ENCODE measurements at regions not wholly inside any gene's neighbourhood (a gene's known extent, or its start where the extent isn't known, plus 50 kb on each side); places are given as distances from the start of the nearest gene placed in this dataset.
"Not testable (repeated sequence)": the region's sequence is repeated elsewhere in the genome, so short reads cannot be mapped to it uniquely, and the experiment has no call there.

- TF ChIP-seq, protein P1, sequence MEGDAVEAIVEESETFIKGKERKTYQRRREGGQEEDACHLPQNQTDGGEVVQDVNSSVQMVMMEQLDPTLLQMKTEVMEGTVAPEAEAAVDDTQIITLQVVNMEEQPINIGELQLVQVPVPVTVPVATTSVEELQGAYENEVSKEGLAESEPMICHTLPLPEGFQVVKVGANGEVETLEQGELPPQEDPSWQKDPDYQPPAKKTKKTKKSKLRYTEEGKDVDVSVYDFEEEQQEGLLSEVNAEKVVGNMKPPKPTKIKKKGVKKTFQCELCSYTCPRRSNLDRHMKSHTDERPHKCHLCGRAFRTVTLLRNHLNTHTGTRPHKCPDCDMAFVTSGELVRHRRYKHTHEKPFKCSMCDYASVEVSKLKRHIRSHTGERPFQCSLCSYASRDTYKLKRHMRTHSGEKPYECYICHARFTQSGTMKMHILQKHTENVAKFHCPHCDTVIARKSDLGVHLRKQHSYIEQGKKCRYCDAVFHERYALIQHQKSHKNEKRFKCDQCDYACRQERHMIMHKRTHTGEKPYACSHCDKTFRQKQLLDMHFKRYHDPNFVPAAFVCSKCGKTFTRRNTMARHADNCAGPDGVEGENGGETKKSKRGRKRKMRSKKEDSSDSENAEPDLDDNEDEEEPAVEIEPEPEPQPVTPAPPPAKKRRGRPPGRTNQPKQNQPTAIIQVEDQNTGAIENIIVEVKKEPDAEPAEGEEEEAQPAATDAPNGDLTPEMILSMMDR (conservative IDR thresholded peaks at IDR 0.05): not testable (repeated sequence)
- TF ChIP-seq ZFX (IDR thresholded peaks at IDR 0.05): not testable (repeated sequence)
Measured at GRCh38 chr6:19584207-19584606, 253.0 kb upstream of the ID4 start.
